Panc1 (cell line): ENCODE measurements at regions not wholly inside any gene's neighbourhood (a gene's known extent, or its start where the extent isn't known, plus 50 kb on each side); places are given as distances from the start of the nearest gene placed in this dataset.

Experiments used
- POLR2AphosphoS5 ChIP-seq: IDR thresholded peaks from 2 replicates; pipeline ENCODE4 v1.6.1; 2012; ENCODE audit warnings: mild to moderate bottlenecking, low read depth, low read length, moderate library complexity
- TCF7L2 ChIP-seq: IDR thresholded peaks from 2 replicates; pipeline ENCODE4 v1.6.1; 2011; ENCODE audit warnings: mild to moderate bottlenecking, low read depth, low read length, inconsistent platforms
- TF ChIP-seq, protein P1 (sequence below), 2 experiments: IDR thresholded peaks; 2 replicates each; pipeline ENCODE4 v1.6.1; 2011 to 2012; ENCODE audit warnings: low read depth in 2 of 2, control low read depth in 1 of 2, low read length in 1 of 2, mild to moderate bottlenecking in 1 of 2, moderate library complexity in 1 of 2; ENCODE audit not compliant: insufficient read depth in 1 of 2
- TF ChIP-seq, protein P2 (sequence below): fragments of 450-650 bp; IDR thresholded peaks from 2 replicates; pipeline ENCODE4 v1.5.1; 2017; ENCODE audit warnings: mild to moderate bottlenecking

DNA sequence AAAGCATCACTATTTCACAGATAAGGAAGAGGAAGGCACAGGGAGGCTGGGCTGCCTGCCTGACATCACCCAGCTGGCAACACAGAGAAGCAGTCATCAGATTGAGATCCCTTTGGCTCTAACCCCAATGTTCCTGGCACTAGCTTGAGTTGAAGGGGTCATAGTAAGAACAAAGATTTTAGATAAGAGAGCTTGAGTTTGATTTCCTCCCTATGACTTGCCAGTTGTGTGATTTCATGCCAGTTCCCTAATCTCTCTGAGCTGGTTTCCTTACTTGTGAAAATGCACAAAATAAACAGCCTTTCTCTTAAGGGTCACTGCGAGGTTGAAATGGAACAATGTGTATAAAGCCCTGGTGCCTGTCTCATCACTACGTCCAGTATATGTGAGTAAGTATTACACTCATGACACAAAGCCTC is 475.4 kb upstream of the HS3ST1 start:
- no peak for TF ChIP-seq TCF7L2
- TF ChIP-seq, protein P1, sequence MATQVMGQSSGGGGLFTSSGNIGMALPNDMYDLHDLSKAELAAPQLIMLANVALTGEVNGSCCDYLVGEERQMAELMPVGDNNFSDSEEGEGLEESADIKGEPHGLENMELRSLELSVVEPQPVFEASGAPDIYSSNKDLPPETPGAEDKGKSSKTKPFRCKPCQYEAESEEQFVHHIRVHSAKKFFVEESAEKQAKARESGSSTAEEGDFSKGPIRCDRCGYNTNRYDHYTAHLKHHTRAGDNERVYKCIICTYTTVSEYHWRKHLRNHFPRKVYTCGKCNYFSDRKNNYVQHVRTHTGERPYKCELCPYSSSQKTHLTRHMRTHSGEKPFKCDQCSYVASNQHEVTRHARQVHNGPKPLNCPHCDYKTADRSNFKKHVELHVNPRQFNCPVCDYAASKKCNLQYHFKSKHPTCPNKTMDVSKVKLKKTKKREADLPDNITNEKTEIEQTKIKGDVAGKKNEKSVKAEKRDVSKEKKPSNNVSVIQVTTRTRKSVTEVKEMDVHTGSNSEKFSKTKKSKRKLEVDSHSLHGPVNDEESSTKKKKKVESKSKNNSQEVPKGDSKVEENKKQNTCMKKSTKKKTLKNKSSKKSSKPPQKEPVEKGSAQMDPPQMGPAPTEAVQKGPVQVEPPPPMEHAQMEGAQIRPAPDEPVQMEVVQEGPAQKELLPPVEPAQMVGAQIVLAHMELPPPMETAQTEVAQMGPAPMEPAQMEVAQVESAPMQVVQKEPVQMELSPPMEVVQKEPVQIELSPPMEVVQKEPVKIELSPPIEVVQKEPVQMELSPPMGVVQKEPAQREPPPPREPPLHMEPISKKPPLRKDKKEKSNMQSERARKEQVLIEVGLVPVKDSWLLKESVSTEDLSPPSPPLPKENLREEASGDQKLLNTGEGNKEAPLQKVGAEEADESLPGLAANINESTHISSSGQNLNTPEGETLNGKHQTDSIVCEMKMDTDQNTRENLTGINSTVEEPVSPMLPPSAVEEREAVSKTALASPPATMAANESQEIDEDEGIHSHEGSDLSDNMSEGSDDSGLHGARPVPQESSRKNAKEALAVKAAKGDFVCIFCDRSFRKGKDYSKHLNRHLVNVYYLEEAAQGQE (IDR thresholded peaks at IDR 0.05; ENCODE audit: insufficient read depth in 1 of 2, low read depth in 2 of 2, low read length in 1 of 2) = no peak
- TF ChIP-seq, protein P2, sequence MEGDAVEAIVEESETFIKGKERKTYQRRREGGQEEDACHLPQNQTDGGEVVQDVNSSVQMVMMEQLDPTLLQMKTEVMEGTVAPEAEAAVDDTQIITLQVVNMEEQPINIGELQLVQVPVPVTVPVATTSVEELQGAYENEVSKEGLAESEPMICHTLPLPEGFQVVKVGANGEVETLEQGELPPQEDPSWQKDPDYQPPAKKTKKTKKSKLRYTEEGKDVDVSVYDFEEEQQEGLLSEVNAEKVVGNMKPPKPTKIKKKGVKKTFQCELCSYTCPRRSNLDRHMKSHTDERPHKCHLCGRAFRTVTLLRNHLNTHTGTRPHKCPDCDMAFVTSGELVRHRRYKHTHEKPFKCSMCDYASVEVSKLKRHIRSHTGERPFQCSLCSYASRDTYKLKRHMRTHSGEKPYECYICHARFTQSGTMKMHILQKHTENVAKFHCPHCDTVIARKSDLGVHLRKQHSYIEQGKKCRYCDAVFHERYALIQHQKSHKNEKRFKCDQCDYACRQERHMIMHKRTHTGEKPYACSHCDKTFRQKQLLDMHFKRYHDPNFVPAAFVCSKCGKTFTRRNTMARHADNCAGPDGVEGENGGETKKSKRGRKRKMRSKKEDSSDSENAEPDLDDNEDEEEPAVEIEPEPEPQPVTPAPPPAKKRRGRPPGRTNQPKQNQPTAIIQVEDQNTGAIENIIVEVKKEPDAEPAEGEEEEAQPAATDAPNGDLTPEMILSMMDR = no peak
- no peak for TF ChIP-seq POLR2AphosphoS5
